Mesothelial cell of epicardium (in vitro differentiated cells): ENCODE measurements at regions not wholly inside any gene's neighbourhood (a gene's known extent, or its start where the extent isn't known, plus 50 kb on each side); places are given as distances from the start of the nearest gene placed in this dataset.

ENCODE experiments used
- DNase-seq, 2 experiments: peaks; one replicate each; pipeline ENCODE4 v3.0.0; 2021; ENCODE audit warnings: low spot score in 2 of 2; ENCODE audit not compliant: unreplicated experiment in 2 of 2
- H3K27ac Mint-ChIP-seq: 2 replicates; pipeline ENCODE4 v1.8.0; 2021; ENCODE audit warnings: mixed read lengths
- H3K27me3 Mint-ChIP-seq: 2 replicates; pipeline ENCODE4 v1.8.0; 2021; ENCODE audit warnings: low read depth, mixed read lengths
- H3K36me3 Mint-ChIP-seq: 2 replicates; pipeline ENCODE4 v1.8.0; 2021; ENCODE audit warnings: mixed read lengths
- H3K4me1 Mint-ChIP-seq: 2 replicates; pipeline ENCODE4 v1.8.0; 2021; ENCODE audit warnings: mixed read lengths
- H3K4me3 Mint-ChIP-seq: 2 replicates; pipeline ENCODE4 v1.8.0; 2021; ENCODE audit warnings: mild to moderate bottlenecking, moderate library complexity, mixed read lengths
- H3K9me3 Mint-ChIP-seq: 2 replicates; pipeline ENCODE4 v1.8.0; 2021; ENCODE audit warnings: mixed read lengths
- TF ChIP-seq, protein P1 (sequence below): fragments of 200-600 bp; sonication (generic); IDR thresholded peaks from one replicate; pipeline ENCODE4 v1.5.0; 2021; ENCODE audit warnings: antibody characterized with exemption; ENCODE audit not compliant: unreplicated experiment

DNA sequence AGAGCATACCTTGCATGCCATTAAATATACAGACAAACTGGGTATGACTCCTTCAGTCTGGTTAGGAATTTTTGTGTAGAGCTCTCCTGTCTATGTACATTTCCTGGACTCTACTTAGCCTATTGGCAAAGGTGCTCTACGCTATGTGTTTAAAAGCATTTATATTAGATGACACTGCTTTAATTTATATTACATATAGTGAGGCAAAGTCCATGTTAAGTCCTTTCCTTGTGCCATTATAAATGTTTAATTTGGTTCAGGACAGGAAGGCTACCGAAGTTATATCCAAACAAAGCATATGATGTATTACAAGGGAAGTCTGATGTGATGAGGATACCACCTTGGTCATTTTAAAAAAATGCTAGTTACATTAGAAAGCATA lies 117.4 kb upstream of the RAB27B start:
- no peaks in the 10 kb centered on the region for H3K27me3 Mint-ChIP-seq
- H3K4me1 Mint-ChIP-seq = no peaks in the 10 kb centered on the region
- peaks cover 18% of the 10 kb centered on the region for H3K9me3 Mint-ChIP-seq
- TF ChIP-seq, protein P1, sequence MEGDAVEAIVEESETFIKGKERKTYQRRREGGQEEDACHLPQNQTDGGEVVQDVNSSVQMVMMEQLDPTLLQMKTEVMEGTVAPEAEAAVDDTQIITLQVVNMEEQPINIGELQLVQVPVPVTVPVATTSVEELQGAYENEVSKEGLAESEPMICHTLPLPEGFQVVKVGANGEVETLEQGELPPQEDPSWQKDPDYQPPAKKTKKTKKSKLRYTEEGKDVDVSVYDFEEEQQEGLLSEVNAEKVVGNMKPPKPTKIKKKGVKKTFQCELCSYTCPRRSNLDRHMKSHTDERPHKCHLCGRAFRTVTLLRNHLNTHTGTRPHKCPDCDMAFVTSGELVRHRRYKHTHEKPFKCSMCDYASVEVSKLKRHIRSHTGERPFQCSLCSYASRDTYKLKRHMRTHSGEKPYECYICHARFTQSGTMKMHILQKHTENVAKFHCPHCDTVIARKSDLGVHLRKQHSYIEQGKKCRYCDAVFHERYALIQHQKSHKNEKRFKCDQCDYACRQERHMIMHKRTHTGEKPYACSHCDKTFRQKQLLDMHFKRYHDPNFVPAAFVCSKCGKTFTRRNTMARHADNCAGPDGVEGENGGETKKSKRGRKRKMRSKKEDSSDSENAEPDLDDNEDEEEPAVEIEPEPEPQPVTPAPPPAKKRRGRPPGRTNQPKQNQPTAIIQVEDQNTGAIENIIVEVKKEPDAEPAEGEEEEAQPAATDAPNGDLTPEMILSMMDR = no peak
- no peak overlapping the region for H3K27ac Mint-ChIP-seq
- DNase-seq = no peak
- H3K4me3 Mint-ChIP-seq = no peak overlapping the region
- H3K36me3 Mint-ChIP-seq = no peaks in the 10 kb centered on the region

DNA sequence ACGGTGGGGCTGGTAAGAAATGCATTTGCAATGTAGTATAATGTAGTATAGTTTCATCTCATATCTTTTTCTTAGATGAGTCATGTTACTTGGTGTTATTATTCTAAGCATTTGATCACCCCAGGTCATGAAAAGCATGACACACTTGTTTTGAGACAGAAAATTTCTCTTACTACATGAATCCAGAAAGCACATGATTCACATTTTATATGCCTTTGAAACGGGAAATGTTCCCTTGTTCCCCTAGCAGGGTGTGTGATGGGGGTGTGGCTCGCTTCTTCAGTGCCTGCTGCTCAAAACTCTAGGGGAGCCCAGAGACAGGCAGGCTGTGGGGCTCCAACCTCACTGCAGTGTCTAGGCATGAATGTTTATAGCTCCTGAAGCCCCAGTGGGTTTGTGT lies 116.0 kb upstream of the RAB27B start:
- no peaks in the 10 kb centered on the region for H3K36me3 Mint-ChIP-seq
- DNase-seq = no peak

DNA sequence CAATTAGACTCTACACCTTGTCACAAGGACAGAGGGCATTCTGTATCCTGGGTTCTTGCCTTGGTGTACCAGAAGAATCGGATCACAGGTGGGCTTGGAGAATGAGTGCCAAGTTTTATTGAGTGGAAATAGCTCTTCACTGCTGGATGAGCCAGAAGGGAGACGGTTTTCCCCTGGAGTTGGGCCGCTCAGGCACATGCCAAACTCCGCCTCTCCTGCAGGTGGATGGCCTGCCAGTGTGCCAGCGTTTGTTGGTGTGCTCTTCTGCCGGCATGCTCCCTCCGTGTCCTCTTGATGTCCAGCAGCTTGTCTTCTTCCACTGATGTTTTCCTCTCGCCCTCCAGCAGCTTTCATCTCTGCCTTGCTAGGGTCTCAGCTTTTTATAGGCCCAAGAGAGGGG lies 115.5 kb upstream of the RAB27B start:
- DNase-seq = no peak
- TF ChIP-seq, protein P1 = no peak
- Mint-ChIP-seq H3K9me3 (peaks cover under 1% of the 10 kb centered on the region), H3K4me1 (no peaks in the 10 kb centered on the region), H3K4me3 (no peak overlapping the region), H3K27me3 (peaks cover 9% of the 10 kb centered on the region), H3K27ac (no peak overlapping the region), H3K36me3 (no peaks in the 10 kb centered on the region)

More for the DNA sequence above, 116.0 kb upstream of the RAB27B start:
- Mint-ChIP-seq H3K9me3 (peaks cover 5% of the 10 kb centered on the region), H3K4me3 (no peak overlapping the region), H3K27me3 (peaks cover 5% of the 10 kb centered on the region), H3K4me1 (no peaks in the 10 kb centered on the region), H3K27ac (no peak overlapping the region)
- TF ChIP-seq, protein P1 = no peak

DNA sequence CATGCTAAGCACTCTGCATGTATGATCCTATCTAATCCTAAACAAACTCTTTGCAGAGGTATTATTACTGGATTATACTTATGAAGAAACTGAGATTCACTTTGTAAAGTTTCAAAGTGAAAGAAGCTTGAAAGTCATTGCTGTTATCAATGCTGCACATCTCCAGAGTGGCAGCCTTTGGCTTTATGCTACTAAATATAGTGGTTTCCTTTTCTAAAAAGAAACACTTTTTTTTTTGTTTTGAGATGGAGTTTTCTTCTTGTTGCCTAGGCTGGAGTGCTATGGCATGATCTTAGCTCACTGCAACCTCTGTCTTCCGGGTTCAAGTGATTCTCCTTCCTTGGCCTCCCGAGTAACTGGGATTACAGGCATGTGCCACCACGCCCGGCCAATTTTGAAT lies 114.9 kb upstream of the RAB27B start:
- Mint-ChIP-seq H3K4me3 (no peak overlapping the region), H3K4me1 (no peaks in the 10 kb centered on the region), H3K36me3 (no peaks in the 10 kb centered on the region), H3K27ac (no peak overlapping the region), H3K9me3 (no peaks in the 10 kb centered on the region), H3K27me3 (peaks cover 15% of the 10 kb centered on the region)
- TF ChIP-seq, protein P1 = no peak
- no peak for DNase-seq

DNA sequence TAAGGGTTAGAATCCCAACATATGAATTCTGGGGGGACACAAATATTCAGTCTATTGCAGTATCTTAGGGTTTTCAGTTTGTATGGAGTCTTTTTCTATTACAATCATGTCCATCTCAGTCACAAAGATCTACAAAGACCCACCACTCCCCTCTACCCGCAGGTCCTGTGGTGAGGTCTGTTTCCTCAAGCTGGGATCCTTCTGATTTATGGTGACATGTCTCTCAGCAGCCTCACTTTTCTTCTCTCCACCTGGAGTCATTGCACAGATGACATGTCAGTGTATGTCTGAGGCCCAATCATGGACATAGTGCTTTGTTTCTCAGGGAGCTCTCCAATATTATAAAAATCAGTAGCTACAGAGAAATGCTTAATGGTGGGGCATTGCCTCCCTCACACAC lies 113.4 kb upstream of the RAB27B start:
- H3K4me3 Mint-ChIP-seq = no peak overlapping the region
- H3K36me3 Mint-ChIP-seq = no peaks in the 10 kb centered on the region
- no peaks in the 10 kb centered on the region for H3K4me1 Mint-ChIP-seq
- no peak for DNase-seq
- TF ChIP-seq, protein P1 = no peak
- H3K27ac Mint-ChIP-seq = no peak overlapping the region
- H3K27me3 Mint-ChIP-seq = peaks cover 18% of the 10 kb centered on the region
- no peaks in the 10 kb centered on the region for H3K9me3 Mint-ChIP-seq

DNA sequence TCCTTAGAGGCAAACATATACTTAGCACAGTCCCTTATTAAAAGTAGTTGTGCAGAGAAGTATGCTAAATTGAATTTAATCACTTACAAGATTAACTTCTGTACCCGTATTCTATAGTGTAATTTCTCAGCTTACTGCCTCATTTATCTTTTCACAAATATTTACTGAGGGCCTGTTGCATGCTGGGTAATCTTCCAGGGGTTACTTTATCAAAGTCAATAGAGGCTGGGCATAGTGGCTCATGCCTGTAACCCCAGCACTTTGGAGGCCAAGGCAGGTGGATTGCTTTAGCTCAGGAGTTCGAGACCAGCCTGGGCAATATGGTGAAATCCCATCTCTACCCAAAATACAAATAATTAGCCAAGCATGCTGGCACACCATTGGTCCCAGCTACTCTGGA lies 111.7 kb upstream of the RAB27B start:
- H3K4me3 Mint-ChIP-seq = no peak overlapping the region
- H3K36me3 Mint-ChIP-seq = no peaks in the 10 kb centered on the region
- H3K27me3 Mint-ChIP-seq = peaks cover 21% of the 10 kb centered on the region
- no peak for DNase-seq
- H3K4me1 Mint-ChIP-seq = peaks cover 7% of the 10 kb centered on the region
- no peaks in the 10 kb centered on the region for H3K9me3 Mint-ChIP-seq
- TF ChIP-seq, protein P1 = no peak
- H3K27ac Mint-ChIP-seq = no peak overlapping the region
